SK-N-SH treated with all-trans-retinoic acid at 6 μM for 48 hours (cell line): ENCODE measurements at regions not wholly inside any gene's neighbourhood (a gene's known extent, or its start where the extent isn't known, plus 50 kb on each side); places are given as distances from the start of the nearest gene placed in this dataset.

Experiments
- ATAC-seq: fragments of 200-7000 bp; cut with Tn5 transposase; 3 replicates; pipeline ENCODE4 v1.9.1; 2020; ENCODE audit warnings: mild to moderate bottlenecking, moderate library complexity
- ARNTL ChIP-seq: fragments of 450-650 bp; formaldehyde crosslinking; IDR thresholded peaks from 2 replicates; pipeline ENCODE4 v1.5.0; 2020; ENCODE audit warnings: low read depth, mild to moderate bottlenecking, moderate library complexity, borderline replicate concordance
- BACH2 ChIP-seq: fragments of 250-450 bp; sonication (Bioruptor Pico); IDR thresholded peaks from 2 replicates; pipeline ENCODE4 v1.9.0; 2021; ENCODE audit warnings: mild to moderate bottlenecking, borderline replicate concordance
- CREB5 ChIP-seq: fragments of 250-450 bp; sonication (Bioruptor Pico); IDR thresholded peaks from 2 replicates; pipeline ENCODE4 v1.5.1; 2020; ENCODE audit warnings: low read depth, mild to moderate bottlenecking, moderate library complexity
- CSDC2 ChIP-seq: fragments of 250-450 bp; sonication (Bioruptor Pico); IDR thresholded peaks from 2 replicates; pipeline ENCODE4 v1.5.0; 2020; ENCODE audit warnings: mild to moderate bottlenecking, moderate library complexity
- ESRRG ChIP-seq: fragments of 250-450 bp; sonication (Bioruptor Pico); IDR thresholded peaks from 2 replicates; pipeline ENCODE4 v1.6.1; 2021; ENCODE audit warnings: mild to moderate bottlenecking
- ISL1 ChIP-seq: fragments of 250-450 bp; sonication (Bioruptor Pico); IDR thresholded peaks from 2 replicates; pipeline ENCODE4 v2.1.2; 2022; ENCODE audit warnings: mild to moderate bottlenecking, moderate library complexity
- OSR1 ChIP-seq: fragments of 250-450 bp; sonication (Bioruptor Pico); IDR thresholded peaks from 2 replicates; pipeline ENCODE4 v1.8.0; 2022; ENCODE audit warnings: moderate library complexity, mild to moderate bottlenecking, inconsistent platforms
- PATZ1 ChIP-seq: fragments of 250-450 bp; sonication (Bioruptor Pico); IDR thresholded peaks from 2 replicates; pipeline ENCODE4 v1.8.0; 2020; ENCODE audit warnings: mild to moderate bottlenecking, moderate library complexity, borderline replicate concordance
- POU6F1 ChIP-seq: fragments of 250-450 bp; sonication (Bioruptor Pico); IDR thresholded peaks from 2 replicates; pipeline ENCODE4 v1.8.0; 2021; ENCODE audit warnings: low read depth, mild to moderate bottlenecking, moderate library complexity, borderline replicate concordance
- PPARA ChIP-seq: fragments of 250-450 bp; sonication (Bioruptor Pico); IDR thresholded peaks from 2 replicates; pipeline ENCODE4 v1.5.0; 2020; ENCODE audit warnings: mild to moderate bottlenecking, borderline replicate concordance
- RARB ChIP-seq: fragments of 250-450 bp; sonication (Bioruptor Pico); IDR thresholded peaks from 2 replicates; pipeline ENCODE4 v1.8.0; 2021; ENCODE audit warnings: mild to moderate bottlenecking, moderate library complexity
- SNAI2 ChIP-seq: fragments of 250-450 bp; sonication (Bioruptor Pico); IDR thresholded peaks from 2 replicates; pipeline ENCODE4 v1.5.0; 2020; ENCODE audit warnings: mild to moderate bottlenecking, moderate library complexity
- TCF4 ChIP-seq: fragments of 250-450 bp; sonication (Bioruptor Pico); IDR thresholded peaks from 2 replicates; pipeline ENCODE4 v1.8.0; 2021; ENCODE audit warnings: mild to moderate bottlenecking, moderate library complexity, borderline replicate concordance
- TOX ChIP-seq: fragments of 250-450 bp; sonication (Bioruptor Pico); IDR thresholded peaks from 2 replicates; pipeline ENCODE4 v1.8.0; 2021; ENCODE audit warnings: mild to moderate bottlenecking, moderate library complexity, borderline replicate concordance
- TSHZ2 ChIP-seq: fragments of 250-450 bp; sonication (Bioruptor Pico); IDR thresholded peaks from 2 replicates; pipeline ENCODE4 v1.5.0; 2020; ENCODE audit warnings: mild to moderate bottlenecking, moderate library complexity
- ZC3H10 ChIP-seq: fragments of 250-450 bp; sonication (Bioruptor Pico); IDR thresholded peaks from 2 replicates; pipeline ENCODE4 v1.5.1; 2021; ENCODE audit warnings: mild to moderate bottlenecking, moderate library complexity
- ZFP3 ChIP-seq: fragments of 250-450 bp; sonication (Bioruptor Pico); IDR thresholded peaks from 2 replicates; pipeline ENCODE4 v1.5.0; 2020; ENCODE audit warnings: mild to moderate bottlenecking, moderate library complexity
- ZFP30 ChIP-seq: fragments of 450-650 bp; formaldehyde crosslinking; IDR thresholded peaks from 2 replicates; pipeline ENCODE4 v1.5.0; 2022; ENCODE audit warnings: mild to moderate bottlenecking, moderate library complexity
- ZNF8 ChIP-seq: fragments of 450-650 bp; formaldehyde crosslinking; IDR thresholded peaks from 2 replicates; pipeline ENCODE4 v1.5.0; 2020; ENCODE audit warnings: mild to moderate bottlenecking, moderate library complexity

- no peak for ATAC-seq
- TF ChIP-seq ZC3H10: no peak
- no peak for TF ChIP-seq ISL1 (CRISPR knock-in tag)
- no peak for TF ChIP-seq ZFP30 (CRISPR knock-in tag)
Observed at GRCh38 chr10:15430969-15431771, 60.1 kb upstream of the FAM171A1 start.

GRCh38 chr10:15428681-15429080 lies 57.6 kb upstream of the FAM171A1 start:
- TF ChIP-seq PATZ1 (CRISPR knock-in tag): no peak
- TF ChIP-seq TCF4 (CRISPR knock-in tag): no peak
- no peak for TF ChIP-seq CSDC2 (CRISPR knock-in tag)
- no peak for ATAC-seq

- ATAC-seq: peak; percentile 87
- TF ChIP-seq ZFP3 (CRISPR knock-in tag): no peak
- TF ChIP-seq ARNTL (CRISPR knock-in tag): no peak
- no peak for TF ChIP-seq TOX (CRISPR knock-in tag)
- TF ChIP-seq, all 23 proteins: peak for 0
Observed at GRCh38 chr10:15427843-15428414, 56.8 kb upstream of the FAM171A1 start.

- TF ChIP-seq ZFP30 (CRISPR knock-in tag) (no peak), ZNF8 (CRISPR knock-in tag) (no peak), CREB5 (CRISPR knock-in tag) (no peak), TCF4 (CRISPR knock-in tag) (no peak), ARNTL (CRISPR knock-in tag) (no peak), TOX (CRISPR knock-in tag) (no peak), PPARA (CRISPR knock-in tag) (no peak), RARB (no peak), OSR1 (CRISPR knock-in tag) (no peak), ZC3H10 (no peak), ISL1 (CRISPR knock-in tag) (no peak), BACH2 (CRISPR knock-in tag) (no peak), POU6F1 (CRISPR knock-in tag) (no peak), ESRRG (CRISPR knock-in tag) (no peak), SNAI2 (CRISPR knock-in tag) (no peak), ZFP3 (CRISPR knock-in tag) (no peak), TSHZ2 (no peak), PATZ1 (CRISPR knock-in tag) (no peak)
- no peak for ATAC-seq
Observed at GRCh38 chr10:15426558-15426957, 55.5 kb upstream of the FAM171A1 start.
